Astrocyte (in vitro differentiated cells and primary cell): ENCODE measurements at regions not wholly inside any gene's neighbourhood (a gene's known extent, or its start where the extent isn't known, plus 50 kb on each side); places are given as distances from the start of the nearest gene placed in this dataset.

Experiments used
- DNase-seq: peaks from one replicate; pipeline ENCODE4 v3.0.0-alpha.2; 2010; ENCODE audit warnings: low read depth
- FAIRE-seq: peaks from 2 replicates; lab custom pipeline; 2011; peaks lifted over from hg19 to GRCh38; lab: Jason Lieb, UNC
- H2AFZ ChIP-seq: 2 replicates; pipeline ENCODE4 v1.6.0; 2012; ENCODE audit warnings: low read depth, low read length, inconsistent platforms
- H3K27ac ChIP-seq: 2 replicates; pipeline ENCODE4 v1.5.1; 2011; ENCODE audit warnings: low read depth, low read length, inconsistent platforms
- H3K27me3 ChIP-seq: 2 replicates; pipeline ENCODE4 v1.6.0; 2011; ENCODE audit warnings: low read length, inconsistent platforms; ENCODE audit not compliant: insufficient read depth
- H3K36me3 ChIP-seq: 2 replicates; pipeline ENCODE4 v1.5.1; 2011; ENCODE audit warnings: low read length, inconsistent platforms; ENCODE audit not compliant: insufficient read depth
- H3K4me1 ChIP-seq: 2 replicates; pipeline ENCODE4 v1.5.1; 2011; ENCODE audit warnings: low read length, inconsistent platforms; ENCODE audit not compliant: insufficient read depth
- H3K4me2 ChIP-seq: 2 replicates; pipeline ENCODE4 v1.6.0; 2012; ENCODE audit warnings: low read length, inconsistent platforms
- H3K4me3 ChIP-seq: 2 replicates; pipeline ENCODE4 v1.5.1; 2011; ENCODE audit warnings: low read depth, mild to moderate bottlenecking, low read length, inconsistent platforms; ENCODE audit not compliant: insufficient read depth
- H3K79me2 ChIP-seq: 2 replicates; pipeline ENCODE4 v1.6.0; 2012; ENCODE audit warnings: mild to moderate bottlenecking, low read length, inconsistent platforms; ENCODE audit not compliant: insufficient read depth
- H3K9ac ChIP-seq: 2 replicates; pipeline ENCODE4 v1.6.0; 2012; ENCODE audit warnings: mild to moderate bottlenecking, low read length, inconsistent platforms
- H3K9me3 ChIP-seq: 2 replicates; pipeline ENCODE4 v1.5.1; 2012; ENCODE audit warnings: low read depth, mild to moderate bottlenecking, low read length, inconsistent platforms; ENCODE audit not compliant: insufficient read depth
- H4K20me1 ChIP-seq: 2 replicates; pipeline ENCODE4 v1.6.0; 2012; ENCODE audit warnings: low read length, inconsistent platforms; ENCODE audit not compliant: insufficient read depth
- H3K27ac Mint-ChIP-seq: one replicate; pipeline ENCODE4 v1.8.0; 2021; ENCODE audit warnings: mild to moderate bottlenecking, mixed read lengths; ENCODE audit not compliant: unreplicated experiment
- H3K27me3 Mint-ChIP-seq: one replicate; pipeline ENCODE4 v1.8.0; 2021; ENCODE audit warnings: low read depth, mixed read lengths; ENCODE audit not compliant: unreplicated experiment
- H3K36me3 Mint-ChIP-seq: one replicate; pipeline ENCODE4 v1.8.0; 2021; ENCODE audit warnings: low read depth, mixed read lengths; ENCODE audit not compliant: unreplicated experiment
- H3K4me1 Mint-ChIP-seq: one replicate; pipeline ENCODE4 v1.8.0; 2021; ENCODE audit warnings: low read depth, mixed read lengths; ENCODE audit not compliant: unreplicated experiment
- H3K4me3 Mint-ChIP-seq: one replicate; pipeline ENCODE4 v1.8.0; 2021; ENCODE audit warnings: mild to moderate bottlenecking, moderate library complexity, mixed read lengths; ENCODE audit not compliant: unreplicated experiment
- H3K9me3 Mint-ChIP-seq: one replicate; pipeline ENCODE4 v1.8.0; 2021; ENCODE audit warnings: mild to moderate bottlenecking, mixed read lengths; ENCODE audit not compliant: unreplicated experiment
- EZH2 ChIP-seq: IDR thresholded peaks from 2 replicates; pipeline ENCODE4 v1.6.1; 2012; ENCODE audit warnings: mild to moderate bottlenecking, low read length, inconsistent platforms; ENCODE audit not compliant: insufficient read depth
- TF ChIP-seq, protein P1 (sequence below): IDR thresholded peaks from 2 replicates; pipeline ENCODE4 v1.5.1; 2011; ENCODE audit warnings: low read depth, mild to moderate bottlenecking, inconsistent platforms, low read length, moderate library complexity; ENCODE audit not compliant: insufficient read depth

DNA sequence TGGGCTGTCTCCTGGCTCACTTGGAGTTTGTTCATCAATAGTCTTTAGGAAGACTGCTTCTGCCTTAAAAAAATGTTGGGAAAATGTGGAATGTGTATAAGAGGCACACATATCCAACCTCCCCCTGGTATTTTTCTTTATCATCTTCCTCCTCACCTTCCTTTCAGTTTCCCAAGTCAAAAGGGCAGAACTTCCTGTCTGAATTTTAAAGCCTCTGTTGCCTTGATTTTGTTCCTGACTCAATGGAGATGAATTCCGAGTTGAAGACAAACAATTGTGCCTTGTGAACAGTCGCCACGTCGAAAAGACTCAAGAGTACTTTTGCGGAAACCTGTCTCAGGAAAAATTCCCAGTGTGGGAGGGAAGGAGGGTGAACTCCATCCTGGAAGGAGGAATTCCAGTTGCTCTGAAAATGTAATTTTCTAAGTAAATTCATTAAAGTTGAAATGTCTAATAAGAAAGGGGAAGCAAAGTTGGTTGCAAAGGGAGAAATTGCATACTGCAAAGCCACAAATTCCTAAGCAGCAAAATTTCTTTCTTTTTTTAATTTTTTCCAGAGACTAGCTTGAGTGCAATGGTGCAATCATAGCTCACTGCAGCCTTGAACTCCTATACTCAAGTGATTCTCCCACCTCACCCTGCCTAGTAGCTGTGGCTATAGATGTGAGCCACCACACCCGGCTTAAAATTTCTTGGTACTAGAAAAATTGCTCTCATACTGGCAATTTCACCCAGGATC, 50.2 kb upstream of the ELK3 start:
- no peak overlapping the region for H3K9ac ChIP-seq
- Mint-ChIP-seq H3K27me3 (no peaks in the 10 kb centered on the region), H3K36me3 (peaks cover 1% of the 10 kb centered on the region), H3K4me3 (no peak overlapping the region), H3K27ac (peak overlapping the region; percentile 84), H3K4me1 (peaks cover 35% of the 10 kb centered on the region), H3K9me3 (peaks cover 7% of the 10 kb centered on the region)
- H3K36me3 ChIP-seq: no peaks in the 10 kb centered on the region
- no peak for TF ChIP-seq EZH2
- TF ChIP-seq, protein P1, sequence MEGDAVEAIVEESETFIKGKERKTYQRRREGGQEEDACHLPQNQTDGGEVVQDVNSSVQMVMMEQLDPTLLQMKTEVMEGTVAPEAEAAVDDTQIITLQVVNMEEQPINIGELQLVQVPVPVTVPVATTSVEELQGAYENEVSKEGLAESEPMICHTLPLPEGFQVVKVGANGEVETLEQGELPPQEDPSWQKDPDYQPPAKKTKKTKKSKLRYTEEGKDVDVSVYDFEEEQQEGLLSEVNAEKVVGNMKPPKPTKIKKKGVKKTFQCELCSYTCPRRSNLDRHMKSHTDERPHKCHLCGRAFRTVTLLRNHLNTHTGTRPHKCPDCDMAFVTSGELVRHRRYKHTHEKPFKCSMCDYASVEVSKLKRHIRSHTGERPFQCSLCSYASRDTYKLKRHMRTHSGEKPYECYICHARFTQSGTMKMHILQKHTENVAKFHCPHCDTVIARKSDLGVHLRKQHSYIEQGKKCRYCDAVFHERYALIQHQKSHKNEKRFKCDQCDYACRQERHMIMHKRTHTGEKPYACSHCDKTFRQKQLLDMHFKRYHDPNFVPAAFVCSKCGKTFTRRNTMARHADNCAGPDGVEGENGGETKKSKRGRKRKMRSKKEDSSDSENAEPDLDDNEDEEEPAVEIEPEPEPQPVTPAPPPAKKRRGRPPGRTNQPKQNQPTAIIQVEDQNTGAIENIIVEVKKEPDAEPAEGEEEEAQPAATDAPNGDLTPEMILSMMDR: no peak
- peak overlapping the region; percentile 49 for H3K4me2 ChIP-seq
- no peak for FAIRE-seq
- H3K9me3 ChIP-seq: no peaks in the 10 kb centered on the region
- H3K27me3 ChIP-seq: no peaks in the 10 kb centered on the region
- no peaks in the 10 kb centered on the region for H4K20me1 ChIP-seq
- DNase-seq: no peak
- H3K4me1 ChIP-seq: peaks cover 24% of the 10 kb centered on the region
- peak overlapping the region; percentile 59 for H2AFZ ChIP-seq
- H3K79me2 ChIP-seq: no peaks in the 10 kb centered on the region
- no peak overlapping the region for H3K27ac ChIP-seq
- H3K4me3 ChIP-seq: no peak overlapping the region
